IMR-90 (cell line): ENCODE measurements at regions not wholly inside any gene's neighbourhood (a gene's known extent, or its start where the extent isn't known, plus 50 kb on each side); places are given as distances from the start of the nearest gene placed in this dataset.
A peak's percentile ranks its signal among the peaks of the same experiment; 100 is the strongest.

Experiments used
- BHLHE40 ChIP-seq: fragments of 150-350 bp; IDR thresholded peaks from 2 replicates; pipeline ENCODE4 v1.6.1; 2016; ENCODE audit warnings: mild to moderate bottlenecking, low read depth, low read length
- CEBPB ChIP-seq: IDR thresholded peaks from 2 replicates; pipeline ENCODE4 v1.6.1; 2012; ENCODE audit warnings: low read depth, low read length, improper control_type of control experiment
- CHD1 ChIP-seq: IDR thresholded peaks from 2 replicates; pipeline ENCODE4 v1.6.1; 2012; ENCODE audit warnings: low read depth, low read length, improper control_type of control experiment
- CTCF ChIP-seq: conservative IDR thresholded peaks from 2 replicates; pipeline ENCODE4 v1.5.1; 2012; ENCODE audit warnings: mild to moderate bottlenecking, low read depth, low read length, improper control_type of control experiment
- FOS ChIP-seq: fragments of 150-350 bp; IDR thresholded peaks from 2 replicates; pipeline ENCODE4 v1.6.1; 2016; ENCODE audit warnings: low read depth, low read length
- MAFK ChIP-seq: IDR thresholded peaks from 2 replicates; pipeline ENCODE4 v1.6.1; 2012; ENCODE audit warnings: low read depth, low read length, improper control_type of control experiment
- MXI1 ChIP-seq: IDR thresholded peaks from 2 replicates; pipeline ENCODE4 v1.6.1; 2012; ENCODE audit warnings: low read depth, mild to moderate bottlenecking, low read length, moderate library complexity, borderline replicate concordance
- NFE2L2 ChIP-seq: fragments of 150-350 bp; IDR thresholded peaks from 2 replicates; pipeline ENCODE4 v1.6.1; 2016; ENCODE audit warnings: low read depth, mild to moderate bottlenecking, low read length
- POLR2A ChIP-seq: IDR thresholded peaks from 2 replicates; pipeline ENCODE4 v1.6.1; 2012; ENCODE audit warnings: mild to moderate bottlenecking, low read depth, low read length
- RAD21 ChIP-seq: IDR thresholded peaks from 2 replicates; pipeline ENCODE4 v1.6.1; 2012; ENCODE audit warnings: low read length, improper control_type of control experiment
- RCOR1 ChIP-seq: IDR thresholded peaks from 2 replicates; pipeline ENCODE4 v1.6.1; 2012; ENCODE audit warnings: mild to moderate bottlenecking, low read length, improper control_type of control experiment; ENCODE audit not compliant: insufficient replicate concordance
- RFX5 ChIP-seq: IDR thresholded peaks from 2 replicates; pipeline ENCODE4 v1.8.0; 2012; ENCODE audit warnings: low read depth, mild to moderate bottlenecking, low read length, moderate library complexity
- SMC3 ChIP-seq: fragments of 150-350 bp; IDR thresholded peaks from 2 replicates; pipeline ENCODE4 v1.6.1; 2016; ENCODE audit warnings: low read depth, mild to moderate bottlenecking, antibody characterized with exemption, low read length, moderate library complexity

GRCh38 chr5:16291894-16292293 lies 112.3 kb upstream of the MARCHF11 start:
- no peak for TF ChIP-seq CTCF
- no peak for TF ChIP-seq MXI1
- TF ChIP-seq CEBPB, result no peak
- no peak for TF ChIP-seq POLR2A
- TF ChIP-seq RAD21, result no peak
- TF ChIP-seq RFX5, result no peak
- TF ChIP-seq RCOR1, result no peak
- TF ChIP-seq SMC3, result no peak
- TF ChIP-seq CHD1, result no peak
- no peak for TF ChIP-seq NFE2L2
- no peak for TF ChIP-seq BHLHE40
- peak; percentile 67 for TF ChIP-seq MAFK
- no peak for TF ChIP-seq FOS
